CD4-positive, alpha-beta T cell (primary cell): ENCODE measurements at regions not wholly inside any gene's neighbourhood (a gene's known extent, or its start where the extent isn't known, plus 50 kb on each side); places are given as distances from the start of the nearest gene placed in this dataset.

ENCODE experiments used
- ATAC-seq: fragments of 200-7000 bp; cut with Tn5 transposase; one replicate; pipeline ENCODE4 v1.10.0; 2022; ENCODE audit warnings: mild to moderate bottlenecking; ENCODE audit not compliant: poor library complexity
- CTCF ChIA-PET: fragments of 350-600 bp; sonication (Branson Sonifier 250); formaldehyde crosslinking; loops from one replicate; lab custom pipeline; 2021; ENCODE audit warnings: antibody characterized with exemption, inconsistent platforms; lab: Charles Lee
- POLR2A ChIA-PET: fragments of 350-600 bp; sonication (Branson Sonifier 250); formaldehyde crosslinking; loops from one replicate; lab custom pipeline; 2021; ENCODE audit warnings: antibody characterized with exemption, inconsistent platforms; lab: Charles Lee
- DNase-seq, 14 experiments: peaks; one replicate each; pipeline ENCODE4 v3.0.0-alpha.2; 2013 to 2020; ENCODE audit warnings: mixed read lengths in 2 of 14
- H3K27ac ChIP-seq, 2 donors: one replicate each; pipeline versions ENCODE4 v1.5.1 to v1.7.0; 2013; ENCODE audit warnings: low read length in 2 of 2, low read depth in 1 of 2, mild to moderate bottlenecking in 1 of 2
- H3K27me3 ChIP-seq, 2 experiments: 1 replicate in 1 of 2; 2 replicates in 1 of 2; pipeline versions ENCODE4 v1.6.1 to v1.7.0; 2013; ENCODE audit warnings: low read length in 2 of 2, control low read depth in 1 of 2, mild to moderate bottlenecking in 1 of 2, moderate library complexity in 1 of 2; ENCODE audit not compliant: insufficient read depth in 2 of 2, control insufficient read depth in 1 of 2
- H3K36me3 ChIP-seq: one replicate; pipeline ENCODE4 v1.6.1; 2013; ENCODE audit warnings: low read length, control low read depth; ENCODE audit not compliant: insufficient read depth
- H3K4me1 ChIP-seq: one replicate; pipeline ENCODE4 v1.6.1; 2013; ENCODE audit warnings: low read length, control low read depth; ENCODE audit not compliant: insufficient read depth
- H3K4me3 ChIP-seq: one replicate; pipeline ENCODE4 v1.5.1; 2013; ENCODE audit warnings: mild to moderate bottlenecking, low read length, moderate library complexity
- H3K9me3 ChIP-seq, 2 experiments: 1 replicate in 1 of 2; 2 replicates in 1 of 2; pipeline versions ENCODE4 v1.6.1 to v1.7.0; 2013; ENCODE audit warnings: low read length in 2 of 2, mild to moderate bottlenecking in 2 of 2, control low read depth in 1 of 2, moderate library complexity in 1 of 2; ENCODE audit not compliant: control insufficient read depth in 1 of 2, insufficient read depth in 1 of 2
- H3K27ac Mint-ChIP-seq: one replicate; pipeline ENCODE4 v1.8.0; 2020; ENCODE audit warnings: mixed read lengths
- H3K27me3 Mint-ChIP-seq: one replicate; pipeline ENCODE4 v1.8.0; 2021; ENCODE audit warnings: mixed read lengths
- H3K36me3 Mint-ChIP-seq: one replicate; pipeline ENCODE4 v1.8.0; 2021; ENCODE audit warnings: low read depth, mixed read lengths
- H3K4me1 Mint-ChIP-seq: one replicate; pipeline ENCODE4 v1.8.0; 2021; ENCODE audit warnings: low read depth, mixed read lengths
- H3K4me3 Mint-ChIP-seq: one replicate; pipeline ENCODE4 v1.8.0; 2020; ENCODE audit warnings: mild to moderate bottlenecking, mixed read lengths
- H3K9me3 Mint-ChIP-seq: one replicate; pipeline ENCODE4 v1.8.0; 2020; ENCODE audit warnings: mixed read lengths
- CTCF ChIP-seq: fragments of 200-600 bp; IDR thresholded peaks from one replicate; pipeline ENCODE4 v1.8.0; 2022; ENCODE audit warnings: antibody characterized with exemption, mild to moderate bottlenecking
- intact Hi-C, 2 experiments: fragments of 100-400 bp; cut with DNase I in 1 of 2; cut with micrococcal nuclease in 1 of 2; formaldehyde crosslinking; loops; one replicate each; pipeline versions ENCODE4 v1.15.1 to v1.9.0; 2023 to 2025; cut with DNase I, micrococcal nuclease

GRCh38 chr2:122266636-122267035, 511.2 kb downstream of the TSN start:
- no peak for TF ChIP-seq CTCF

GRCh38 chr2:122267947-122268346, 512.5 kb downstream of the TSN start:
- ATAC-seq: no peak
- POLR2A ChIA-PET: no interaction called here

More at GRCh38 chr2:122266636-122267035, 511.2 kb downstream of the TSN start:
- no peaks in the 10 kb centered on the region for H3K4me1 ChIP-seq
- Mint-ChIP-seq H3K36me3 (no peaks in the 10 kb centered on the region), H3K4me3 (no peak overlapping the region), H3K27me3 (peaks cover 8% of the 10 kb centered on the region), H3K27ac (no peak overlapping the region), H3K9me3 (peaks cover 3% of the 10 kb centered on the region), H3K4me1 (no peaks in the 10 kb centered on the region)
- ATAC-seq (no peak), DNase-seq (no peak)
- H3K4me3 ChIP-seq: no peak overlapping the region
- H3K27me3 ChIP-seq: no peaks in the 10 kb centered on the region
- POLR2A ChIA-PET: no interaction called here
- H3K9me3 ChIP-seq: peaks cover 0 to 3% of the 10 kb centered on the region in 2 experiments
- CTCF ChIA-PET: no interaction called here
- no peaks in the 10 kb centered on the region for H3K36me3 ChIP-seq
- intact Hi-C loops: no loop called here
- H3K27ac ChIP-seq: no peak overlapping the region

GRCh38 chr2:122273785-122274419, 518.5 kb downstream of the TSN start:
- Histone ChIP-seq H3K36me3 (no peaks in the 10 kb centered on the region), H3K27me3 (no peaks in the 10 kb centered on the region), H3K9me3 (peaks cover 0 to 3% of the 10 kb centered on the region in 2 experiments), H3K4me3 (no peak overlapping the region), H3K4me1 (no peaks in the 10 kb centered on the region), H3K27ac (no peak overlapping the region)
- no peak for ATAC-seq
- H3K27ac Mint-ChIP-seq: no peak overlapping the region
- H3K4me3 Mint-ChIP-seq: no peak overlapping the region
- H3K4me1 Mint-ChIP-seq: no peaks in the 10 kb centered on the region
- no peaks in the 10 kb centered on the region for H3K36me3 Mint-ChIP-seq
- CTCF ChIA-PET: no interaction called here
- DNase-seq: peak in 1 of 14 experiments; percentile 13
- intact Hi-C loops: no loop called here
- H3K9me3 Mint-ChIP-seq: peaks cover 3% of the 10 kb centered on the region
- POLR2A ChIA-PET: no interaction called here
- no peak for TF ChIP-seq CTCF
- H3K27me3 Mint-ChIP-seq: peaks cover 8% of the 10 kb centered on the region

More at GRCh38 chr2:122267947-122268346, 512.5 kb downstream of the TSN start:
- Histone ChIP-seq H3K4me1 (no peaks in the 10 kb centered on the region), H3K4me3 (no peak overlapping the region), H3K27me3 (no peaks in the 10 kb centered on the region), H3K27ac (no peak overlapping the region), H3K36me3 (no peaks in the 10 kb centered on the region), H3K9me3 (peaks cover 0 to 3% of the 10 kb centered on the region in 2 experiments)
- Mint-ChIP-seq H3K4me1 (no peaks in the 10 kb centered on the region), H3K4me3 (no peak overlapping the region), H3K36me3 (no peaks in the 10 kb centered on the region), H3K9me3 (peaks cover 3% of the 10 kb centered on the region), H3K27me3 (peaks cover 8% of the 10 kb centered on the region), H3K27ac (no peak overlapping the region)
- intact Hi-C loops: no loop called here
- CTCF ChIA-PET: no interaction called here
- TF ChIP-seq CTCF: no peak
- DNase-seq: no peak
